GM12878 (cell line): ENCODE measurements at regions not wholly inside any gene's neighbourhood (a gene's known extent, or its start where the extent isn't known, plus 50 kb on each side); places are given as distances from the start of the nearest gene placed in this dataset.

Source experiments
- ATAC-seq: fragments of 200-7000 bp; cut with Tn5 transposase; 3 replicates; pipeline ENCODE4 v1.9.1; 2020; ENCODE audit warnings: mild to moderate bottlenecking, moderate library complexity
- BruUV-seq: library from RNA; stranded (reverse); fragments of 400-500 nt; replicated peaks from 2 replicates; lab custom pipeline; 2021; lab: Mats Ljungman, UMichigan
- CTCF ChIA-PET: fragments of 300-600 bp; sonication (Branson Sonifier 250); formaldehyde crosslinking; extraction: SDS; loops from one replicate; lab custom pipeline; 2021; ENCODE audit warnings: inconsistent platforms; lab: Yijun Ruan, JAX
- POLR2A ChIA-PET: fragments of 350-600 bp; formaldehyde crosslinking; extraction: SDS; loops from one replicate; lab custom pipeline; 2021; ENCODE audit warnings: inconsistent platforms; lab: Charles Lee
- RAD21 ChIA-PET: fragments of 300-600 bp; sonication (Branson Sonifier 250); formaldehyde crosslinking; loops from one replicate; lab custom pipeline; 2023; ENCODE audit warnings: antibody characterized with exemption; ENCODE audit not compliant: unreplicated experiment; lab: Charles Lee
- SMC1A ChIA-PET: fragments of 300-600 bp; sonication (Branson Sonifier 250); formaldehyde crosslinking; loops from one replicate; lab custom pipeline; 2023; ENCODE audit not compliant: unreplicated experiment, uncharacterized antibody; lab: Charles Lee
- DNase-seq: peaks from one replicate; pipeline ENCODE4 v3.0.0-alpha.2; 2011; ENCODE audit warnings: low read depth, low spot score
- FAIRE-seq: peaks from 3 replicates; lab custom pipeline; 2011; peaks lifted over from hg19 to GRCh38; lab: Jason Lieb, UNC
- H2AFZ ChIP-seq: 2 replicates; pipeline ENCODE4 v1.6.0; 2011; ENCODE audit warnings: low read depth, low read length, control low read depth; ENCODE audit not compliant: control insufficient read depth
- H3K27ac ChIP-seq: 2 replicates; pipeline ENCODE4 v1.5.1; 2011; ENCODE audit warnings: control low read depth; ENCODE audit not compliant: control insufficient read depth, insufficient read depth
- H3K27me3 ChIP-seq, 2 experiments: replicated peaks in 1 of 2; 2 replicates each; pipeline versions ENCODE4 v1.6.0 to v1.6.1; 2011; ENCODE audit warnings: low read length in 1 of 2; ENCODE audit not compliant: control insufficient read depth in 2 of 2, insufficient read depth in 2 of 2
- H3K36me3 ChIP-seq, 2 experiments: 2 replicates each; pipeline ENCODE4 v1.5.1; 2011; ENCODE audit warnings: low read length in 1 of 2; ENCODE audit not compliant: control insufficient read depth in 2 of 2, insufficient read depth in 2 of 2
- H3K4me1 ChIP-seq: 2 replicates; pipeline ENCODE4 v1.6.1; 2011; ENCODE audit warnings: mild to moderate bottlenecking, low read length, moderate library complexity, mixed read lengths; ENCODE audit not compliant: control insufficient read depth, insufficient read depth
- H3K4me2 ChIP-seq: 2 replicates; pipeline ENCODE4 v1.6.0; 2011; ENCODE audit warnings: control low read depth; ENCODE audit not compliant: control insufficient read depth, insufficient read depth
- H3K4me3 ChIP-seq: fragments of 200-600 bp; sonication (generic); 2 replicates; pipeline ENCODE4 v1.5.1; 2016
- H3K79me2 ChIP-seq: 2 replicates; pipeline ENCODE4 v1.6.0; 2011; ENCODE audit warnings: low read length; ENCODE audit not compliant: control insufficient read depth, insufficient read depth
- H3K9ac ChIP-seq: 2 replicates; pipeline ENCODE4 v1.8.0; 2011; ENCODE audit warnings: low read length, control low read depth, mixed read lengths; ENCODE audit not compliant: control insufficient read depth, insufficient read depth
- H3K9me3 ChIP-seq: replicated peaks from 3 replicates; pipeline ENCODE4 v1.5.1; 2011; ENCODE audit warnings: mild to moderate bottlenecking, low read length; ENCODE audit not compliant: control insufficient read depth, insufficient read depth
- H4K20me1 ChIP-seq: 2 replicates; pipeline ENCODE4 v1.6.0; 2011; ENCODE audit not compliant: control insufficient read depth, insufficient read depth
- BACH1 ChIP-seq: fragments of 450-650 bp; IDR thresholded peaks from 2 replicates; pipeline ENCODE4 v1.6.1; 2017; ENCODE audit warnings: mild to moderate bottlenecking, borderline replicate concordance
- CREM ChIP-seq: IDR thresholded peaks from 2 replicates; pipeline ENCODE4 v1.6.1; 2014; ENCODE audit warnings: antibody characterized with exemption, low read depth
- NR2F1 ChIP-seq: fragments of 450-650 bp; conservative IDR thresholded peaks from 2 replicates; pipeline ENCODE4 v1.6.1; 2017; ENCODE audit warnings: mild to moderate bottlenecking
- POLR2A ChIP-seq: IDR thresholded peaks from 2 replicates; pipeline ENCODE4 v1.6.1; 2011; ENCODE audit warnings: low read depth, mild to moderate bottlenecking, low read length
- RAD21 ChIP-seq: IDR thresholded peaks from 2 replicates; pipeline ENCODE4 v1.6.1; 2011; ENCODE audit warnings: mild to moderate bottlenecking, low read depth, low read length, moderate library complexity; ENCODE audit not compliant: insufficient read depth
- SIN3A ChIP-seq: IDR thresholded peaks from 2 replicates; pipeline ENCODE4 v1.6.1; 2012; ENCODE audit warnings: low read depth, low read length, improper control_type of control experiment
- SPI1 ChIP-seq: IDR thresholded peaks from 2 replicates; pipeline ENCODE4 v1.6.1; 2011; ENCODE audit warnings: low read depth, mild to moderate bottlenecking, low read length, moderate library complexity, borderline replicate concordance; ENCODE audit not compliant: insufficient read depth
- SREBF2 ChIP-seq: IDR thresholded peaks from 2 replicates; pipeline ENCODE4 v1.6.1; 2012; ENCODE audit warnings: mild to moderate bottlenecking, low read length
- YY1 ChIP-seq: IDR thresholded peaks from 2 replicates; pipeline ENCODE4 v1.6.1; 2011; ENCODE audit warnings: low read depth, mild to moderate bottlenecking, low read length
- WGBS: methylation state at CpG from one replicate; pipeline ENCODE4 v1.1.6; 2016; ENCODE audit warnings: low lambda C conversion rate; ENCODE audit not compliant: insufficient replicate concordance, insufficient coverage; ENCODE audit errors: missing lambda C conversion rate; 5-methylcytosine and 5-hydroxymethylcytosine counted together
- in situ Hi-C: fragments of 300-500 bp; cut with MboI; formaldehyde crosslinking; loops from 9 replicates; pipeline ENCODE4 v1.14.3; 2018; ENCODE audit warnings: mixed read lengths
- intact Hi-C: fragments of 100-400 bp; cut with micrococcal nuclease; formaldehyde crosslinking; loops from one replicate; pipeline ENCODE4 v1.14.2; 2022; ENCODE audit not compliant: unreplicated experiment
- TF ChIP-seq, protein P1 (sequence below): fragments of 450-650 bp; conservative IDR thresholded peaks from 2 replicates; pipeline ENCODE4 v1.6.1; 2017; ENCODE audit warnings: mild to moderate bottlenecking, moderate library complexity
- TF ChIP-seq, protein P2 (sequence below): fragments of 450-650 bp; IDR thresholded peaks from 2 replicates; pipeline ENCODE4 v1.6.1; 2016; ENCODE audit warnings: mild to moderate bottlenecking
- TF ChIP-seq, protein P3 (sequence below), 3 experiments: IDR thresholded peaks in 2 of 3; conservative IDR thresholded peaks in 1 of 3; 2 replicates each; pipeline ENCODE4 v1.5.1; 2011; ENCODE audit warnings: low read depth in 3 of 3, low read length in 3 of 3, mild to moderate bottlenecking in 3 of 3, control low read depth in 2 of 3, moderate library complexity in 2 of 3, inconsistent platforms in 1 of 3, mixed read lengths in 1 of 3; ENCODE audit not compliant: control insufficient read depth in 2 of 3, insufficient read depth in 1 of 3; ENCODE audit errors: extremely low read depth in 1 of 3

DNA sequence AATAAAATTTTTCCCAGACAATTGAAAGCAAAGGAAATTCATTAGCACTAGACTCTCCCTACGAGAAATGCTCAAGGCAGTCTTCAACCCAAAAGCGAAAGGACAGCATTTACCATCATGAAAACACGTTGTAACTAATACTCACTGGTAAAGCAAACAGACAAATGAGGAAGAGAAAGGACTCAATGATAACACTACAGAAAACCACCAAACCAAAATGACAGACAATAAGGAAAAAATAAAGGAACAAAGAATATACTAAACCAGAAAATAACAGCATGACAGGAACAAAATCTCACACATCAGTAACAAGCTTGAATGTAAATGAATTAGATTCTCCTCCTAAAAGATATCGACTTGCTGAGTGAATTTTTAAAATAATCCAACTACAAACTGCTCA is 190.7 kb downstream of the NOL4 start (continued):
- no peak; the same call in 1 of the 2 replicates for TF ChIP-seq BACH1

DNA sequence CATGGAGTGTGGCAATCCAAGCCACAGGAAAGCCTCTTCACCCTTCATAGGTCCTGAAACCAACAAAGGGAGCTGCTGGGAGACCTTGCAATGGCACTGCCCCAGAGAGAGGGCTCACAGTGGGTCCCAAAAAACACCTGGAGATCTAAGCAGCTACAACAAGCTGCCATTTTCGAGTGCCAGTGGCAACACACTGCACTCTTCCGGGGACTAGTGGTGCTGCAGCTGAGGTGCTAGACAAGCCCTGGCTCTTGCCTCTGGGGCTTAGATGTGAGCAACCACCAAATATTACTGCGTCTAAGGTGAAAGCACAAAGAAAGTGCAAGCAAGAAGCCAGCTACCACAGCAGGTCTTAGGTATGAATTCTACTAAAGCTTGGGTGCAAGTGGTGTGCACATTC is 192.9 kb downstream of the NOL4 start:
- no peak overlapping the region for H3K9ac ChIP-seq
- POLR2A ChIA-PET, result no interaction called here
- RAD21 ChIA-PET, result no interaction called here
- H3K36me3 ChIP-seq, result no peaks in the 10 kb centered on the region
- DNase-seq (no peak), FAIRE-seq (no peak), ATAC-seq (peak; percentile 49)
- CTCF ChIA-PET, result interaction anchor here (0.7 to 1.0 kb wide), 2 partner anchors 12 to 193 kb away, joined by 3 to 6 read pairs; no protein-coding TSS in a partner anchor
- no TSS peak for BruUV-seq
- no peaks in the 10 kb centered on the region for H3K4me1 ChIP-seq
- in situ Hi-C loops (no loop called here), intact Hi-C loops (no loop called here)
- TF ChIP-seq SPI1 (no peak), SREBF2 (no peak), BACH1 (no peak), SIN3A (no peak), YY1 (0 out of 2 replicates have a peak, but pooled peaks have one; percentile 30), POLR2A (no peak), RAD21 (peak; percentile 34; the same call in 1 of the 2 replicates), NR2F1 (no peak), CREM (no peak)
- TF ChIP-seq, protein P1, sequence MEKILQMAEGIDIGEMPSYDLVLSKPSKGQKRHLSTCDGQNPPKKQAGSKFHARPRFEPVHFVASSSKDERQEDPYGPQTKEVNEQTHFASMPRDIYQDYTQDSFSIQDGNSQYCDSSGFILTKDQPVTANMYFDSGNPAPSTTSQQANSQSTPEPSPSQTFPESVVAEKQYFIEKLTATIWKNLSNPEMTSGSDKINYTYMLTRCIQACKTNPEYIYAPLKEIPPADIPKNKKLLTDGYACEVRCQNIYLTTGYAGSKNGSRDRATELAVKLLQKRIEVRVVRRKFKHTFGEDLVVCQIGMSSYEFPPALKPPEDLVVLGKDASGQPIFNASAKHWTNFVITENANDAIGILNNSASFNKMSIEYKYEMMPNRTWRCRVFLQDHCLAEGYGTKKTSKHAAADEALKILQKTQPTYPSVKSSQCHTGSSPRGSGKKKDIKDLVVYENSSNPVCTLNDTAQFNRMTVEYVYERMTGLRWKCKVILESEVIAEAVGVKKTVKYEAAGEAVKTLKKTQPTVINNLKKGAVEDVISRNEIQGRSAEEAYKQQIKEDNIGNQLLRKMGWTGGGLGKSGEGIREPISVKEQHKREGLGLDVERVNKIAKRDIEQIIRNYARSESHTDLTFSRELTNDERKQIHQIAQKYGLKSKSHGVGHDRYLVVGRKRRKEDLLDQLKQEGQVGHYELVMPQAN, result no peak
- TF ChIP-seq, protein P2, sequence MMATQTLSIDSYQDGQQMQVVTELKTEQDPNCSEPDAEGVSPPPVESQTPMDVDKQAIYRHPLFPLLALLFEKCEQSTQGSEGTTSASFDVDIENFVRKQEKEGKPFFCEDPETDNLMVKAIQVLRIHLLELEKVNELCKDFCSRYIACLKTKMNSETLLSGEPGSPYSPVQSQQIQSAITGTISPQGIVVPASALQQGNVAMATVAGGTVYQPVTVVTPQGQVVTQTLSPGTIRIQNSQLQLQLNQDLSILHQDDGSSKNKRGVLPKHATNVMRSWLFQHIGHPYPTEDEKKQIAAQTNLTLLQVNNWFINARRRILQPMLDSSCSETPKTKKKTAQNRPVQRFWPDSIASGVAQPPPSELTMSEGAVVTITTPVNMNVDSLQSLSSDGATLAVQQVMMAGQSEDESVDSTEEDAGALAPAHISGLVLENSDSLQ, result no peak
- TF ChIP-seq, protein P3, sequence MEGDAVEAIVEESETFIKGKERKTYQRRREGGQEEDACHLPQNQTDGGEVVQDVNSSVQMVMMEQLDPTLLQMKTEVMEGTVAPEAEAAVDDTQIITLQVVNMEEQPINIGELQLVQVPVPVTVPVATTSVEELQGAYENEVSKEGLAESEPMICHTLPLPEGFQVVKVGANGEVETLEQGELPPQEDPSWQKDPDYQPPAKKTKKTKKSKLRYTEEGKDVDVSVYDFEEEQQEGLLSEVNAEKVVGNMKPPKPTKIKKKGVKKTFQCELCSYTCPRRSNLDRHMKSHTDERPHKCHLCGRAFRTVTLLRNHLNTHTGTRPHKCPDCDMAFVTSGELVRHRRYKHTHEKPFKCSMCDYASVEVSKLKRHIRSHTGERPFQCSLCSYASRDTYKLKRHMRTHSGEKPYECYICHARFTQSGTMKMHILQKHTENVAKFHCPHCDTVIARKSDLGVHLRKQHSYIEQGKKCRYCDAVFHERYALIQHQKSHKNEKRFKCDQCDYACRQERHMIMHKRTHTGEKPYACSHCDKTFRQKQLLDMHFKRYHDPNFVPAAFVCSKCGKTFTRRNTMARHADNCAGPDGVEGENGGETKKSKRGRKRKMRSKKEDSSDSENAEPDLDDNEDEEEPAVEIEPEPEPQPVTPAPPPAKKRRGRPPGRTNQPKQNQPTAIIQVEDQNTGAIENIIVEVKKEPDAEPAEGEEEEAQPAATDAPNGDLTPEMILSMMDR (IDR thresholded peaks at IDR 0.05 in 2 of 3, conservative IDR thresholded peaks at IDR 0.05 in 1 of 3; ENCODE audit: control insufficient read depth in 2 of 3, extremely low read depth in 1 of 3, insufficient read depth in 1 of 3, low read depth in 3 of 3, low read length in 3 of 3), result peak in 2 of 3 experiments; percentile 12 to 25; a peak in 2 of 6 replicates
- H4K20me1 ChIP-seq, result no peaks in the 10 kb centered on the region
- H3K27me3 ChIP-seq, result no peaks in the 10 kb centered on the region
- H2AFZ ChIP-seq, result no peak overlapping the region
- no peaks in the 10 kb centered on the region; the same call in 2 of the 3 replicates for H3K9me3 ChIP-seq
- H3K4me2 ChIP-seq, result no peak overlapping the region
- no peaks in the 10 kb centered on the region for H3K79me2 ChIP-seq
- no peak overlapping the region for H3K4me3 ChIP-seq
- no peak overlapping the region for H3K27ac ChIP-seq
- SMC1A ChIA-PET, result no interaction called here
- 14% methylated on average over 3 of the region's 3 CpGs for WGBS
